SK-N-SH treated with all-trans-retinoic acid at 6 μM for 48 hours (cell line): ENCODE measurements at regions not wholly inside any gene's neighbourhood (a gene's known extent, or its start where the extent isn't known, plus 50 kb on each side); places are given as distances from the start of the nearest gene placed in this dataset.

Experiments used
- ARNTL ChIP-seq: fragments of 450-650 bp; formaldehyde crosslinking; IDR thresholded peaks from 2 replicates; pipeline ENCODE4 v1.5.0; 2020; ENCODE audit warnings: low read depth, mild to moderate bottlenecking, moderate library complexity, borderline replicate concordance
- CSDC2 ChIP-seq: fragments of 250-450 bp; sonication (Bioruptor Pico); IDR thresholded peaks from 2 replicates; pipeline ENCODE4 v1.5.0; 2020; ENCODE audit warnings: mild to moderate bottlenecking, moderate library complexity
- ESRRG ChIP-seq: fragments of 250-450 bp; sonication (Bioruptor Pico); IDR thresholded peaks from 2 replicates; pipeline ENCODE4 v1.6.1; 2021; ENCODE audit warnings: mild to moderate bottlenecking
- PATZ1 ChIP-seq: fragments of 250-450 bp; sonication (Bioruptor Pico); IDR thresholded peaks from 2 replicates; pipeline ENCODE4 v1.8.0; 2020; ENCODE audit warnings: mild to moderate bottlenecking, moderate library complexity, borderline replicate concordance
- PPARA ChIP-seq: fragments of 250-450 bp; sonication (Bioruptor Pico); IDR thresholded peaks from 2 replicates; pipeline ENCODE4 v1.5.0; 2020; ENCODE audit warnings: mild to moderate bottlenecking, borderline replicate concordance
- TCF4 ChIP-seq: fragments of 250-450 bp; sonication (Bioruptor Pico); IDR thresholded peaks from 2 replicates; pipeline ENCODE4 v1.8.0; 2021; ENCODE audit warnings: mild to moderate bottlenecking, moderate library complexity, borderline replicate concordance
- TSHZ2 ChIP-seq: fragments of 250-450 bp; sonication (Bioruptor Pico); IDR thresholded peaks from 2 replicates; pipeline ENCODE4 v1.5.0; 2020; ENCODE audit warnings: mild to moderate bottlenecking, moderate library complexity
- ZFP3 ChIP-seq: fragments of 250-450 bp; sonication (Bioruptor Pico); IDR thresholded peaks from 2 replicates; pipeline ENCODE4 v1.5.0; 2020; ENCODE audit warnings: mild to moderate bottlenecking, moderate library complexity
- ZFP30 ChIP-seq: fragments of 450-650 bp; formaldehyde crosslinking; IDR thresholded peaks from 2 replicates; pipeline ENCODE4 v1.5.0; 2022; ENCODE audit warnings: mild to moderate bottlenecking, moderate library complexity
- ZNF8 ChIP-seq: fragments of 450-650 bp; formaldehyde crosslinking; IDR thresholded peaks from 2 replicates; pipeline ENCODE4 v1.5.0; 2020; ENCODE audit warnings: mild to moderate bottlenecking, moderate library complexity

GRCh38 chr5:159456722-159457465 is 126.6 kb upstream of the IL12B start:
- TF ChIP-seq ZNF8 (CRISPR knock-in tag) = no peak
- TF ChIP-seq PPARA (CRISPR knock-in tag) = no peak
- no peak for TF ChIP-seq PATZ1 (CRISPR knock-in tag)
- no peak for TF ChIP-seq TCF4 (CRISPR knock-in tag)
- TF ChIP-seq ZFP3 (CRISPR knock-in tag) = no peak
- TF ChIP-seq ESRRG (CRISPR knock-in tag) = no peak
- TF ChIP-seq CSDC2 = no peak
- no peak for TF ChIP-seq ZFP30 (CRISPR knock-in tag)
- no peak for TF ChIP-seq ARNTL
- no peak for TF ChIP-seq TSHZ2 (CRISPR knock-in tag)
